ENCODE measurements at regions not wholly inside any gene's neighbourhood (a gene's known extent, or its start where the extent isn't known, plus 50 kb on each side); places are given as distances from the start of the nearest gene placed in this dataset.

- TF ChIP-seq, protein P1, sequence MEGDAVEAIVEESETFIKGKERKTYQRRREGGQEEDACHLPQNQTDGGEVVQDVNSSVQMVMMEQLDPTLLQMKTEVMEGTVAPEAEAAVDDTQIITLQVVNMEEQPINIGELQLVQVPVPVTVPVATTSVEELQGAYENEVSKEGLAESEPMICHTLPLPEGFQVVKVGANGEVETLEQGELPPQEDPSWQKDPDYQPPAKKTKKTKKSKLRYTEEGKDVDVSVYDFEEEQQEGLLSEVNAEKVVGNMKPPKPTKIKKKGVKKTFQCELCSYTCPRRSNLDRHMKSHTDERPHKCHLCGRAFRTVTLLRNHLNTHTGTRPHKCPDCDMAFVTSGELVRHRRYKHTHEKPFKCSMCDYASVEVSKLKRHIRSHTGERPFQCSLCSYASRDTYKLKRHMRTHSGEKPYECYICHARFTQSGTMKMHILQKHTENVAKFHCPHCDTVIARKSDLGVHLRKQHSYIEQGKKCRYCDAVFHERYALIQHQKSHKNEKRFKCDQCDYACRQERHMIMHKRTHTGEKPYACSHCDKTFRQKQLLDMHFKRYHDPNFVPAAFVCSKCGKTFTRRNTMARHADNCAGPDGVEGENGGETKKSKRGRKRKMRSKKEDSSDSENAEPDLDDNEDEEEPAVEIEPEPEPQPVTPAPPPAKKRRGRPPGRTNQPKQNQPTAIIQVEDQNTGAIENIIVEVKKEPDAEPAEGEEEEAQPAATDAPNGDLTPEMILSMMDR (IDR thresholded peaks at IDR 0.05; ENCODE audit: low read depth, low read length, missing control alignments) = no peak
- DNase-seq (ENCODE audit: low read depth) = peak; percentile 43
- peak overlapping the region; percentile 17 for H3K4me3 ChIP-seq (ENCODE audit: low read depth, low read length)
Observed at GRCh38 chr10:4514445-4515108, 311.4 kb upstream of the AKR1E2 start.

- H3K4me3 ChIP-seq (ENCODE audit: low read depth, low read length) = no peak overlapping the region
- DNase-seq (ENCODE audit: low read depth) = no peak
- TF ChIP-seq, protein P1 (IDR thresholded peaks at IDR 0.05; ENCODE audit: low read depth, low read length, missing control alignments) = peak; percentile 36
Observed at GRCh38 chr10:4512671-4513240, 313.3 kb upstream of the AKR1E2 start.

GRCh38 chr10:4512196-4512595, 313.8 kb upstream of the AKR1E2 start:
- TF ChIP-seq, protein P1 (IDR thresholded peaks at IDR 0.05; ENCODE audit: low read depth, low read length, missing control alignments) = no peak
- no peak for DNase-seq (ENCODE audit: low read depth)
- H3K4me3 ChIP-seq (ENCODE audit: low read depth, low read length) = no peak overlapping the region

GRCh38 chr10:4511509-4511908, 314.5 kb upstream of the AKR1E2 start:
- no peak for DNase-seq (ENCODE audit: low read depth)
- TF ChIP-seq, protein P1 (IDR thresholded peaks at IDR 0.05; ENCODE audit: low read depth, low read length, missing control alignments) = no peak
- no peak overlapping the region for H3K4me3 ChIP-seq (ENCODE audit: low read depth, low read length)

DNA sequence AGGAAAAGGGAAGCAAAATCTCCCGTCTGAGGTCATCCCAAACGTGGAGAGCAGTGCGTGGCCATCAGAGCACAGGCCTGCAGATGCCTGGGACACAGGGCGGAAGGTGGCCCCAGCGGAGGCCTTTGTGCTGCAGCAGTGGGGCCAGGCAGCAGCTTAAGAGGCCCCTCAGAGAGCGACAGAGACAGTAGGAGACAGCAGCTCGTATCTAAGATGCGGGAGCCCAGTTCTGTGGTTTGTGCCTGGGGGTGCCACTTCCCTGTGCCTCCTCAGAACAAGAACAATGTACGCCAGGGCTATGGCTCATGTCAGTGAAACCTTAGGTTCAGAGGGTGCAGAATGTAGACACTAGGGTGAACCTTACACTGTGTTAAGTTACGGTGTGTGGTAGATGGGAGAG, 316.6 kb upstream of the AKR1E2 start:
- TF ChIP-seq, protein P1 (IDR thresholded peaks at IDR 0.05; ENCODE audit: low read depth, low read length, missing control alignments) = no peak
- H3K4me3 ChIP-seq (ENCODE audit: low read depth, low read length) = no peak overlapping the region
- no peak for DNase-seq (ENCODE audit: low read depth)

- DNase-seq (ENCODE audit: low read depth) = no peak
- H3K4me3 ChIP-seq (ENCODE audit: low read depth, low read length) = no peak overlapping the region
- TF ChIP-seq, protein P1 (IDR thresholded peaks at IDR 0.05; ENCODE audit: low read depth, low read length, missing control alignments) = no peak
Observed at GRCh38 chr10:4506095-4506494, 319.9 kb upstream of the AKR1E2 start.

DNA sequence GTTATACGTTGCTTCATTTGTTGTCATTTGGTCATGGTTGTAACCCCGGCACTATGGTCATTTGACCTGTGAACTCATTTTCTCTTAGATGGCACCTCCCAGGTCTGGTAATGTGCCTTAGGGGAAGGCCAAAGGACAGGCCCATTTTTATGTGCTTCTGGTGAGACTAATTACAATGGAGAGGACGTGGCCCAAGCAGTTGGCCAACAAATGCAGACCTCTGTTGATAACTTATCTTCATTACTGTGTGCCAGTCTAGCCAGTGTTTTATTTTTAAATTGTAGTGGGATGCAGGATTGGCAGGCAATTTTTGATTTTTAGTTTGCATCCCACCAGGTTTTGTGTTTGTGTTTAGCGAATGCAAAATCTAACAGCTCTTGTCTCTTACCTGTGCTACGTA, 321.5 kb upstream of the AKR1E2 start:
- no peak overlapping the region for H3K4me3 ChIP-seq (ENCODE audit: low read depth, low read length)
- TF ChIP-seq, protein P1 (IDR thresholded peaks at IDR 0.05; ENCODE audit: low read depth, low read length, missing control alignments) = no peak
- DNase-seq (ENCODE audit: low read depth) = no peak

All from GM12864 (cell line).